ENCODE measurements at regions not wholly inside any gene's neighbourhood (a gene's known extent, or its start where the extent isn't known, plus 50 kb on each side); places are given as distances from the start of the nearest gene placed in this dataset.
"Not testable (repeated sequence)": the region's sequence is repeated elsewhere in the genome, so short reads cannot be mapped to it uniquely, and the experiment has no call there.

GRCh38 chr3:59494969-59495368 is 445.1 kb upstream of the CFAP20DC start:
- not testable (repeated sequence) for DNase-seq

GRCh38 chr3:59486520-59486919 is 436.7 kb upstream of the CFAP20DC start:
- DNase-seq: no peak

GRCh38 chr3:59483191-59483590 is 433.4 kb upstream of the CFAP20DC start:
- DNase-seq: no peak

GRCh38 chr3:59482684-59483083 is 432.9 kb upstream of the CFAP20DC start:
- DNase-seq: no peak

- no peak for DNase-seq
Measured at GRCh38 chr3:59481776-59482400, 432.1 kb upstream of the CFAP20DC start.

GRCh38 chr3:59480486-59480995 is 430.7 kb upstream of the CFAP20DC start:
- DNase-seq: no peak

GRCh38 chr3:59473636-59474035 is 423.8 kb upstream of the CFAP20DC start:
- DNase-seq: no peak

- no peak for DNase-seq
Measured at GRCh38 chr3:59472541-59472940, 422.7 kb upstream of the CFAP20DC start.

- DNase-seq: no peak
Measured at GRCh38 chr3:59469948-59470723, 420.3 kb upstream of the CFAP20DC start.

GRCh38 chr3:59467476-59467875 is 417.7 kb upstream of the CFAP20DC start:
- DNase-seq: no peak

- no peak for DNase-seq
Measured at GRCh38 chr3:59464187-59464586, 414.4 kb upstream of the CFAP20DC start.

- no peak for DNase-seq
Measured at GRCh38 chr3:59463253-59463652, 413.4 kb upstream of the CFAP20DC start.

GRCh38 chr3:59460068-59460467 is 410.2 kb upstream of the CFAP20DC start:
- no peak for DNase-seq

GRCh38 chr3:59456852-59457485 is 407.1 kb upstream of the CFAP20DC start:
- no peak for DNase-seq

- no peak for DNase-seq
Measured at GRCh38 chr3:59451800-59452746, 402.2 kb upstream of the CFAP20DC start.

GRCh38 chr3:59450946-59451763 is 401.3 kb upstream of the CFAP20DC start:
- DNase-seq: no peak

- DNase-seq: no peak
Measured at GRCh38 chr3:59450437-59450836, 400.6 kb upstream of the CFAP20DC start.

GRCh38 chr3:59446775-59447465 is 397.1 kb upstream of the CFAP20DC start:
- DNase-seq: no peak

- no peak for DNase-seq
Measured at GRCh38 chr3:59444676-59445075, 394.9 kb upstream of the CFAP20DC start.

GRCh38 chr3:59444294-59444671 is 394.5 kb upstream of the CFAP20DC start:
- no peak for DNase-seq

GRCh38 chr3:59443618-59444293 is 393.9 kb upstream of the CFAP20DC start:
- no peak for DNase-seq

Measured in GDM1 (cell line).